ENCODE measurements at regions not wholly inside any gene's neighbourhood (a gene's known extent, or its start where the extent isn't known, plus 50 kb on each side); places are given as distances from the start of the nearest gene placed in this dataset.

GRCh38 chr17:21508211-21508610 is 132.1 kb downstream of the KCNJ12 start:
- TF ChIP-seq POLR2AphosphoS5 (IDR thresholded peaks at IDR 0.05; ENCODE audit: insufficient read depth in 1 of 2, low read depth in 1 of 2) (no peak), CTCF (IDR thresholded peaks at IDR 0.05) (no peak), POLR2A (IDR thresholded peaks at IDR 0.05) (no peak)

Measured in vagina (tissue), 2 donors.